ENCODE measurements at regions not wholly inside any gene's neighbourhood (a gene's known extent, or its start where the extent isn't known, plus 50 kb on each side); places are given as distances from the start of the nearest gene placed in this dataset.

DNA sequence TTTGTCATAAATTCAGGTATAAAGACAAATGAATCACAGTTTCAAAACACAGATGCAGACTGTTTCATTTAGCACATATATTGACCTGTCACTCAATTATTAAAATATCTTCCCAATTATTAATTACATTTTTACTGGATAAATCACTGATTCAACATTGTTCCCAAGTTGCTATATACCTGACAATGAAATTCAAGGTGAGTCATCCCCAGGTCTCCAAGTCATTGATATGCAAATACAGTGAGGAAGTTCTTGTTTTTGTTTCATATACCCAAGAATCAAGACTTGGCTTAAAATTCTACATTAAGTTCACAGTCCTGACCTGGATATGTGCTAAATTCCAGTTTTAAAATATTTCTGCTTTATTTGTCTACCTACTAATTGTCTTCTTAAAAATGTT lies 599.3 kb upstream of the PSMD7 start:
- H3K27ac ChIP-seq (ENCODE audit: insufficient read depth, low read depth, low read length, poor library complexity, severe bottlenecking): no peak overlapping the region
- no peaks in the 10 kb centered on the region for H3K27me3 ChIP-seq (ENCODE audit: control insufficient read depth, insufficient read depth, low read length, poor library complexity, severe bottlenecking)
- no peaks in the 10 kb centered on the region for H3K9me3 ChIP-seq (ENCODE audit: control insufficient read depth, low read length)
- H3K4me3 ChIP-seq (ENCODE audit: insufficient read depth, low read depth, low read length): no peak overlapping the region
- no peaks in the 10 kb centered on the region for H3K4me1 ChIP-seq (ENCODE audit: control insufficient read depth, insufficient read depth, low read length)
- no peaks in the 10 kb centered on the region for H3K36me3 ChIP-seq (ENCODE audit: control insufficient read depth, insufficient read depth, low read length)

DNA sequence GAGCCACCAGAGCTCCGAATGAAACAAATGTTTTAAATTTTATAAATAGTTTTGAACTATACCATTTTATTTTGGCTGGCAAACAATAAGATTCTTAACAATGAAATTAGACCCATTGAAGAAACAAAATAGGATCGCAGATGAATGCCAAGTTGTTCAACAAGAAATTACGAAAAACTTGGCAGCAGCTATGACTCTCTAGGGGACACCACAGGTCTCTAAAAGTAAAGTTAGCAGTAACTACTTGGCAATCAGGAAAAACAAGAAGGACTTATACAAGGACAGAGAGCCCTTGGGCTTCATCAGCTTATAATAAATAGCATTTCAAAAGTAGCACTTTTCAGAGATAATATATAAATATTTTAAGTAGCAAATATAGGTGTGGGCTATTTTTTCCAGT lies 603.8 kb upstream of the PSMD7 start:
- WGBS, 2 experiments: 94 to 95% methylated on average over 2 of the region's 3 CpGs
- Histone ChIP-seq H3K4me1 (ENCODE audit: control insufficient read depth, insufficient read depth, low read length) (no peaks in the 10 kb centered on the region), H3K27me3 (ENCODE audit: control insufficient read depth, insufficient read depth, low read length, poor library complexity, severe bottlenecking) (no peaks in the 10 kb centered on the region), H3K36me3 (ENCODE audit: control insufficient read depth, insufficient read depth, low read length) (no peaks in the 10 kb centered on the region), H3K4me3 (ENCODE audit: insufficient read depth, low read depth, low read length) (no peak overlapping the region), H3K9me3 (ENCODE audit: control insufficient read depth, low read length) (no peaks in the 10 kb centered on the region), H3K27ac (ENCODE audit: insufficient read depth, low read depth, low read length, poor library complexity, severe bottlenecking) (no peak overlapping the region)

DNA sequence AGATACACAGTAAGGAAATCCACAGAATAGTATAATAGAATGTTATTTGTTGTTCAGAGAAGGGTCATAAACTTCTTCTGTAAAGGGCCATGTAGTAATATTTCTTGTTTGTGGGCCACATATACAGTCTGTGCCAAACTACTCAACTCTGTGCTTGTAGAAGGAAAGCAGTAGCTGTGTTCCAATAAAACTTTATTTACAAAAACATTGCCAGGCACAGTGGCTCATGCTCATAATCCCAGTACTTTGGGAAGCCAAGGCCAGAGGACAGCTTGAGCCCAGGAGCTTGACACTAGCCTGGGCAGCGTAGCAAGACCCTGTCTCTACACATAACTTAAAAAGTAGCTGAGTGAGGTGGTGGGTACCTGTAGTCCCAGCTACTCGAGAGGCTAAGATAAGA lies 612.8 kb upstream of the PSMD7 start:
- no peaks in the 10 kb centered on the region for H3K4me1 ChIP-seq (ENCODE audit: control insufficient read depth, insufficient read depth, low read length)
- no peaks in the 10 kb centered on the region for H3K36me3 ChIP-seq (ENCODE audit: control insufficient read depth, insufficient read depth, low read length)
- 94 to 100% methylated on average over 2 of the region's 2 CpGs for WGBS, 2 experiments

DNA sequence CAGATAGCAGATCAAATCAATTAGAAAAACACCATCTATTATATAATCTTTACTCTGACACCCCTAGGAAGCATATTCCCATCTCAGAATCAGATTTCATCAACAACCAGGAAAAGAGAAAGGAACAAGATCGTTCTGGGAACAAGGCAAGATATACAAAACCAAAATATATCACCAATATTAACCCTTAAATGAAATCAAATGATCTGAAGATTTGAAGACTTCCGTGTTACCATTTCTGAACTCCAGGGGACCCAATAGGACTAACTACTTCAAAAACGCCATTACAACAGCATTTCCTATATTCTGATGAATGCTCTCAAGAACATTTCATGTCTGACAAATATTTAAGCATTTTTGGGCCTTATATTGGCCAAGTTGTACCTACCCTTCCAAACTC lies 624.2 kb upstream of the ZFHX3 start:
- H3K36me3 ChIP-seq (ENCODE audit: control insufficient read depth, insufficient read depth, low read length): no peaks in the 10 kb centered on the region
- no peaks in the 10 kb centered on the region for H3K27me3 ChIP-seq (ENCODE audit: control insufficient read depth, insufficient read depth, low read length, poor library complexity, severe bottlenecking)
- H3K9me3 ChIP-seq (ENCODE audit: control insufficient read depth, low read length): peaks cover 2% of the 10 kb centered on the region
- no peak overlapping the region for H3K27ac ChIP-seq (ENCODE audit: insufficient read depth, low read depth, low read length, poor library complexity, severe bottlenecking)
- no peaks in the 10 kb centered on the region for H3K4me1 ChIP-seq (ENCODE audit: control insufficient read depth, insufficient read depth, low read length)
- no peak overlapping the region for H3K4me3 ChIP-seq (ENCODE audit: insufficient read depth, low read depth, low read length)
- 76 to 89% methylated on average over 3 of the region's 3 CpGs for WGBS, 2 experiments

More for the DNA sequence above, 612.8 kb upstream of the PSMD7 start:
- Histone ChIP-seq H3K9me3 (ENCODE audit: control insufficient read depth, low read length) (no peaks in the 10 kb centered on the region), H3K27ac (ENCODE audit: insufficient read depth, low read depth, low read length, poor library complexity, severe bottlenecking) (no peak overlapping the region), H3K27me3 (ENCODE audit: control insufficient read depth, insufficient read depth, low read length, poor library complexity, severe bottlenecking) (no peaks in the 10 kb centered on the region), H3K4me3 (ENCODE audit: insufficient read depth, low read depth, low read length) (no peak overlapping the region)

DNA sequence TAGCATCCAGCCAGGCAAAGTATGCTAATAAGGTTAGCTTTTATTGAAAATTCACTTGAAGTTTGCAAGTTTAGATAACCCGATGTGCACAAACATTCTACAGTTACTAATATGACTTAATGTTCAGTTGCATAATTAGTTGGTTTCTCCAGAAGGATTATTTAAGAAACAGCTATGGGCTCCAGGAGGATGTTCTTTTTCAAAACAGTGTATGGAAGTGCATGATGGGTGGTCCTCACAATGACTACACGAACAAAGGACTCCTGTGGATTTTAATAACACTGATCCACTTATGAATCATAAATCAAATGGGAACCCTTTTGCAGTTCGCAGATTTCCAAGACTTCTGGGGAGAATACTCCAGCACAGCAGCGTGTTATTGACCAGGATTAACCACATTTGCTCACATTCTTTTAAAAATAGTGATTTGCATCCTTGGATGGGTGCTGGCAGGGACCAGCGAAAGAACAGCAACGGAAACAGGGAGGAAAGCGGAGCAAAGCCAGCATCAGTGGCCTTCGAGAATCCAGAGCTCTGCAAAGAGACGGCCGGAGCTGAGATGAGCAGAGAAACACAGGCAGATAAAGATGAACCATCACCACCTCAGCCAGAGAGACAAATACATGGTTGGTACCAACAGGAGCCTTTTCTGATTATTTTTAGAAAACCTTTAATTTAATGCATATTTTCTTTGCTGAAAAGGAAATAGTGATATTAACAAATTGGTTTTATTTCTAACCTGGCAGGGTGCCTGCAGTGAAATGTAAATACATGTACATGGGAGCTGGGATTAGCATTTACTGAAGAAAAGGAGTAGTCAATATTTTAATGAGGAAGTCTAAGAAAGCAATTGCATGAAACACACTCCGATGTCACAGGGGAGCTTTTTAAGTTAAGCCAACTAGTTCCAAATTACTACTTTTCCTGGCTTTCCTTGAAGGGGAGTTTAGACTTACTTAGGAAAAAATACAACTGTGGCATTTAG lies 623.2 kb upstream of the ZFHX3 start:
- no peak overlapping the region for H3K4me3 ChIP-seq (ENCODE audit: insufficient read depth, low read depth, low read length)
- 58 to 59% methylated on average over 10 to 11 of the region's 11 CpGs for WGBS, 2 experiments

DNA sequence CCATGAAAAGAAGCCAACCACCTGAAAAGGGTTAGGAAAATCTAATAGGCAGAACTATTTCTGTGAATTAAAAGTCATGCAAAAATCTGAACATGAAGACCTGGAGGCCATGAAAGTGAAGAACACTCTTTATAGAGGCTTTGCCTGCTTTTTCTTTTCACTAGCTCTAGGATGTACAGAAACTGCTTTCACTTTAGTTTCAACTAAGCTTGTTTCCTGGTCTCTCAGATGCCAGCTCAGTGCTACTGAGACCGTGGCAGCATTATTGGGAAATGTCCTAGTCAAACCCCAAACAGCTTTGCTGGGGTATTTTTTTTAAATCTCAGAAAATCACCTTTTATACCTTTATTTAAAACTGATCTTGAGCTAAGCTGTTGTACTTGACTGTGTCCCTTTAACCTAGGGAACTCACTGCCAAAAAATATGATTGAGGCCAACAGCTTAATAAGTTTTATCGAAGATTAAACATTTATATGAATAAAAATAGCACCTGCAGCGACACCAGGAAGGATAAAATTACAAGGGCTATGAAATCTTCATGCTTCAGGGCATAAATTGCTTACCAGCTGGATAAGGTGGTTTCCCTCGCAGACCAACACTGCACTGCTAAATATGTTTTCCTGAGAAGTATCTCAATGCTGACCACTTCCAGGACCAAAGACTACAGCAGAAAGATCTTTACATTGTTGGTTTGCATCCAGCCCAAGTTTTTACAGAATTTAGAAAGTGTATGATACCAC lies 621.8 kb upstream of the ZFHX3 start:
- peaks cover under 1% of the 10 kb centered on the region for H3K9me3 ChIP-seq (ENCODE audit: control insufficient read depth, low read length)
- no peak overlapping the region for H3K27ac ChIP-seq (ENCODE audit: insufficient read depth, low read depth, low read length, poor library complexity, severe bottlenecking)
- no peaks in the 10 kb centered on the region for H3K4me1 ChIP-seq (ENCODE audit: control insufficient read depth, insufficient read depth, low read length)
- no peaks in the 10 kb centered on the region for H3K27me3 ChIP-seq (ENCODE audit: control insufficient read depth, insufficient read depth, low read length, poor library complexity, severe bottlenecking)
- 93 to 96% methylated on average over 3 to 4 of the region's 4 CpGs for WGBS, 2 experiments
- no peak overlapping the region for H3K4me3 ChIP-seq (ENCODE audit: insufficient read depth, low read depth, low read length)
- H3K36me3 ChIP-seq (ENCODE audit: control insufficient read depth, insufficient read depth, low read length): no peaks in the 10 kb centered on the region

More for the DNA sequence above, 623.2 kb upstream of the ZFHX3 start:
- Histone ChIP-seq H3K36me3 (ENCODE audit: control insufficient read depth, insufficient read depth, low read length) (no peaks in the 10 kb centered on the region), H3K27me3 (ENCODE audit: control insufficient read depth, insufficient read depth, low read length, poor library complexity, severe bottlenecking) (no peaks in the 10 kb centered on the region), H3K27ac (ENCODE audit: insufficient read depth, low read depth, low read length, poor library complexity, severe bottlenecking) (peak overlapping the region; percentile 17), H3K9me3 (ENCODE audit: control insufficient read depth, low read length) (peaks cover 2% of the 10 kb centered on the region), H3K4me1 (ENCODE audit: control insufficient read depth, insufficient read depth, low read length) (no peaks in the 10 kb centered on the region)

DNA sequence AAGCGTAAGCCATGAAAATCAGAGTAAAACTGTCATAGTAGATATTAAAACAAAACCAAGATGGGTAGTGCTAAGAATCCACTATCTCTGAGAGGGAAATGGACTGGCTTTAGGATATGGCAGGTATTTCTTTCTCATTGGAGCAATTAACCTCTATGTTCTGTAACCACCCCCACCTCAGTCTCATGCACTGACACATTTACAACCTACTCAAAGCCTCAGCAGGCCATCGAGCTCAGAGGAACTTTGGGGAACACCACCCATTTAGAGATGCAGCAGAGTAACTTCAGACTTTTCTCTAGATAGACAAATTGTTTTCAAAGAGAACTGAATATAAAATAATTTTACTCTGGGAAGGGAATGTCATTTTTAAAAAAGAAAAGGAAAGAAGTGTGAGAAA lies 615.8 kb upstream of the ZFHX3 start:
- Histone ChIP-seq H3K27ac (ENCODE audit: insufficient read depth, low read depth, low read length, poor library complexity, severe bottlenecking) (no peak overlapping the region), H3K4me1 (ENCODE audit: control insufficient read depth, insufficient read depth, low read length) (peaks cover 8% of the 10 kb centered on the region), H3K4me3 (ENCODE audit: insufficient read depth, low read depth, low read length) (no peak overlapping the region), H3K27me3 (ENCODE audit: control insufficient read depth, insufficient read depth, low read length, poor library complexity, severe bottlenecking) (no peaks in the 10 kb centered on the region), H3K36me3 (ENCODE audit: control insufficient read depth, insufficient read depth, low read length) (no peaks in the 10 kb centered on the region), H3K9me3 (ENCODE audit: control insufficient read depth, low read length) (no peaks in the 10 kb centered on the region)
- 60 to 66% methylated on average over 2 of the region's 2 CpGs for WGBS, 2 experiments

DNA sequence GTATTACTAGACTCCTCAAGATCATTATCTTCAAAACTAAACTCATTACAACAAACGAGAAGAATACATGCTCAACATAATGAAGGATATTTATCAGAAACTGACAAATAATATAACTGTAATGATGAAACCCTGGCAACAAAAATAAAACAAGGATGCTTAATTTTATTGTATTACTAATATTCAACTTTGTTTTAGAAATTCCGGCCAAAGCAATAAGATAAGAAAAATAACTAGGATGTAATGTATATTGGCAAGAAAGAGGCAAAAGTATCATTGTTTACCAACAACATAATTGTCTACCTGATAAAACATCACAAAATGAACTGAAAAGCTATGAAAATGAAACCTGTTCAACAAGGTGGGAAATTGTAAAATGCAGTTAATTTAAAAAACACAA lies 588.3 kb upstream of the ZFHX3 start:
- H3K4me3 ChIP-seq (ENCODE audit: insufficient read depth, low read depth, low read length): no peak overlapping the region
- H3K27ac ChIP-seq (ENCODE audit: insufficient read depth, low read depth, low read length, poor library complexity, severe bottlenecking): no peak overlapping the region
- no CpG with 5 or more reads among the region's 2 CpGs for WGBS, 2 experiments
- H3K9me3 ChIP-seq (ENCODE audit: control insufficient read depth, low read length): peaks cover 3% of the 10 kb centered on the region
- no peaks in the 10 kb centered on the region for H3K27me3 ChIP-seq (ENCODE audit: control insufficient read depth, insufficient read depth, low read length, poor library complexity, severe bottlenecking)
- no peaks in the 10 kb centered on the region for H3K4me1 ChIP-seq (ENCODE audit: control insufficient read depth, insufficient read depth, low read length)
- peaks cover 6% of the 10 kb centered on the region for H3K36me3 ChIP-seq (ENCODE audit: control insufficient read depth, insufficient read depth, low read length)

DNA sequence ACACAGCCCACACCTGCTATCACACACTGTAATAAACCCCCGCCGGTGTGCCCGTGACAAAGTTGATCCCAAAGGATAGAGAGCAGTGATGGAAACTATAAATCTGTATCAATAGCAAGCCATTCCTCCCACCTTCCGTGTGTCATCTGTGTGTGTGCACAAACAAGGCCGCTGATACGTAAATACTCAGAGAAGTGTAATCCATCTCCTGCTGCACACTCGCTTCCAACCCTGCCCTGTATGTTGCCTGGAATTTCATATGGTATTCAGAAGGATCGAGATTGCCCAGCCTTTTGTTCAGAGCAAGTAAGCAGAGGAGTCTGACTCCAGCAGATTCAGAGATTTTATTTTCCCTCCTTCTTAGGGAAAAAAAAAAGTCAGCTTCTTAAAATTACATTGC lies 581.1 kb upstream of the ZFHX3 start:
- no peaks in the 10 kb centered on the region for H3K9me3 ChIP-seq (ENCODE audit: control insufficient read depth, low read length)
- H3K4me3 ChIP-seq (ENCODE audit: insufficient read depth, low read depth, low read length): no peak overlapping the region
- H3K27me3 ChIP-seq (ENCODE audit: control insufficient read depth, insufficient read depth, low read length, poor library complexity, severe bottlenecking): no peaks in the 10 kb centered on the region
- H3K36me3 ChIP-seq (ENCODE audit: control insufficient read depth, insufficient read depth, low read length): no peaks in the 10 kb centered on the region
- no peak overlapping the region for H3K27ac ChIP-seq (ENCODE audit: insufficient read depth, low read depth, low read length, poor library complexity, severe bottlenecking)
- WGBS, 2 experiments: 94 to 96% methylated on average over 8 of the region's 8 CpGs
- no peaks in the 10 kb centered on the region for H3K4me1 ChIP-seq (ENCODE audit: control insufficient read depth, insufficient read depth, low read length)

DNA sequence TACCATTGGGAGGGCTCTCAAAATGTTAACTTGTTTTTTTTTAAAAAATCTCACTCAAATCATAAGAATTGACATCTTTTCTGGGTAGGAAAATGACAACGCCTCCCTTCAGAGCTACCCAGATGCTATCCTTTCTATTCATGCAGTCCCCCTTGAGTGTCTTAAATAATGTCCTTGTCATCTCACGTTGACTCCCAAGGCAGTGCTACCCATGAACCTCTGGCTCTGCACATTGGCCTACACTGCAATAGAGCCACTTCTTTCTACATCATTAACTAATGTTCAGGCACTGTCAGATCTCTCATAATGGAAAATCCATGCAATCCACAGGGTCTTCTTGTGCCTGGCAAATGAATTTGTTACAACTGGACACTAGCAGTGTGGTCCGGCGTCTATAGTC lies 569.8 kb upstream of the ZFHX3 start:
- H3K27me3 ChIP-seq (ENCODE audit: control insufficient read depth, insufficient read depth, low read length, poor library complexity, severe bottlenecking): no peaks in the 10 kb centered on the region
- H3K4me3 ChIP-seq (ENCODE audit: insufficient read depth, low read depth, low read length): no peak overlapping the region
- H3K4me1 ChIP-seq (ENCODE audit: control insufficient read depth, insufficient read depth, low read length): peaks cover 4% of the 10 kb centered on the region
- 94% methylated on average over 4 of the region's 4 CpGs for WGBS, 2 experiments
- H3K36me3 ChIP-seq (ENCODE audit: control insufficient read depth, insufficient read depth, low read length): no peaks in the 10 kb centered on the region
- no peak overlapping the region for H3K27ac ChIP-seq (ENCODE audit: insufficient read depth, low read depth, low read length, poor library complexity, severe bottlenecking)
- H3K9me3 ChIP-seq (ENCODE audit: control insufficient read depth, low read length): no peaks in the 10 kb centered on the region

Data from ectodermal cell (in vitro differentiated cells).